ENCODE measurements at regions not wholly inside any gene's neighbourhood (a gene's known extent, or its start where the extent isn't known, plus 50 kb on each side); places are given as distances from the start of the nearest gene placed in this dataset.
A peak's percentile ranks its signal among the peaks of the same experiment; 100 is the strongest.

DNA sequence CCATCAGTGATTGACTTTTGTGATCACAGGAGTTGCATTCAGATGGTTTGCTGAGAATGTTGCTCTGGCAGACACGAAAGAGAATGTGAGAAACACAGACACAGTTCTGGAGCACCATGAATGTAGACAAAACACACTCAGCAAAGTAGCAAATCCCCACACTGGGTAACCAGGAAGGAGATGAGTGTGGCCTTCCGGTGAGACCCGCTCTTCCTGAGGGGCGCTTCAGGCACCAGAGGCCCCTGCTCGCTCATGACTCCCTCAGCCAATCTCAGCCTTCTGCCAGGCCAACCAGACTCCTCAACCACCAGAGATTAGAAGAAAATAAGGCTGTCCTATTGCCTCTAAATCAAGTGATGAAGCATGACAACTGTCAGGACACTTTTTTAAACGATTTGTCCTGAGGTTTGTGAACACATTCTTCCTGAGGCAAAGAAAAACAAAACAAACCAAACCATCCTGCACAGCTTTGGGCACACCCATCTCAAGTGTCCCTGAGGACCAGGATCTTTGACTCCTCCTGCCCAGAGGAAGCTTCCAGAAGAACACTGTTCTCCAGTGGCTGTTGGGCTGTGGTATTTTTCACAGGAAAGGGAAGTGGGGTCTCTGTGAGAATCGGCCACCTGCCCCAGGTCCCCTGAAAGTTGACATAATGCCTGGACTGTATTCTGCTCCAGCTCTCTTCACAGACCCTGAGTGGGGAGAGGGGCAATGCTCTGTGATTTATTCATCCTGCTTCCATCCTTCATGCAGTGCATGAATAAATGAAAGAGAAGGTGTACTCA is 152.8 kb downstream of the BCL11A start:
- no peak for DNase-seq

GRCh38 chr2:60394463-60394862 is 159.0 kb downstream of the BCL11A start:
- DNase-seq = peak; percentile 12

GRCh38 chr2:60391649-60392375 is 161.6 kb downstream of the BCL11A start:
- no peak for DNase-seq

- DNase-seq = no peak
Observed at GRCh38 chr2:60391230-60391629, 162.2 kb downstream of the BCL11A start.

GRCh38 chr2:60386436-60386835 is 167.0 kb downstream of the BCL11A start:
- DNase-seq = no peak

DNA sequence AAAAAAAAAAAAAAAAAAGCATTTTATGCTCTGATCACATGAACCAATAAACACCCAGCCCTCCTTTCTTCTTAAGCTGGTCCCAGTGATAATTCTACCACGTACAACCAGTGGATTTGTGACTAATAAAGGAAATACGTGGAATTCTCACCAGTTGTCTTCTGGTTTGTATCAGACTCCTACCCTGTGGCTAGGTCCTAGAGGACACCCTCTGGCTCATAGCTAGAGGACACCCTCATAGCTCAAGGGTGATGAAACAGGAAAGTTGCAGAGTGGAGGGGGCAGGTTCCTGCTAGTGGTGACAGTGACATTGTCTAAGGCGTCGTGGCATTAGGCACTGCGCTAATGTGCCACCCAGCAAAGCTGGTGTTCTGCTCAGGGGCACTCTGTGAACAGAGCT is 167.8 kb downstream of the BCL11A start:
- DNase-seq = no peak

- no peak for DNase-seq
Observed at GRCh38 chr2:60383401-60384143, 169.9 kb downstream of the BCL11A start.

GRCh38 chr2:60380411-60380810 is 173.0 kb downstream of the BCL11A start:
- no peak for DNase-seq

DNA sequence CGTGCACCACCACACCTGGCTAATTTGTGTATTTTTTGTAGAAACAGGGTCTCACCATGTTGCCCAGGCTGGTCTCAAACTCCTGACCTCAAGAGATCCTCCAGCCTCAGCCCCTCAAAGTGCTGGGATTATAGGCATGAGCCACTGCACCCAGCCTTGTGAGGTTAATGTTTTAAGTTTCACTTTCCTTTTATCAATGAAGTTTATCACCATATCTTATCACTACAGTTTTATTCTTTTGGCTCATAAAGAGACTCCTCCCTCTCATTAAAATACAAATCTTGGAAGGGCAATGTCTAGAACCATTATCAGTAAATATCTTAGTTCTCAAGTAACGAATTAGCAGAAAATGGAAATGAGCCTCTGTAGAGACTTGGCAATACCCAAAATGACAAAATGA is 173.8 kb downstream of the BCL11A start:
- no peak for DNase-seq

GRCh38 chr2:60379216-60379615 is 174.2 kb downstream of the BCL11A start:
- DNase-seq = no peak

- DNase-seq = no peak
Observed at GRCh38 chr2:60377825-60378224, 175.6 kb downstream of the BCL11A start.

DNA sequence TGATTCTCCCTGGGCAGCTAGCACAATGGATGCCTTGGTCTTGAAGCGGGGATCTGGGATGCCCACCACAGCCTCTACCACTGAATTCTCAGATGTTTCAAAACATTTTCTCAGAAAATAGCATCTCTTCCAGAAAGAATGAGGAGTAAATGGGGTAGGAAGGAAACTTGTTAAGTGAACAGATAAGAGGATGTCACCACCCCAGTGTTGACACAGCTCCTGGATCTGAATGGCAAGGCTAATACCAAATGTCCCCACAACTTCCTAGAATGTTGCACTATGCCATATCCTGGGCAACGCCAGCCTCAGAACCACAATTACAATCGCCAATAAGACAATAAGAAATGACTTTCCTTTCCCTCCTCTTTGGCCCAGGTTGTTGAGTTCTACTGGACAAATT is 177.2 kb downstream of the BCL11A start:
- no peak for DNase-seq

- no peak for DNase-seq
Observed at GRCh38 chr2:60371681-60372080, 181.8 kb downstream of the BCL11A start.

- DNase-seq = no peak
Observed at GRCh38 chr2:60371219-60371618, 182.2 kb downstream of the BCL11A start.

DNA sequence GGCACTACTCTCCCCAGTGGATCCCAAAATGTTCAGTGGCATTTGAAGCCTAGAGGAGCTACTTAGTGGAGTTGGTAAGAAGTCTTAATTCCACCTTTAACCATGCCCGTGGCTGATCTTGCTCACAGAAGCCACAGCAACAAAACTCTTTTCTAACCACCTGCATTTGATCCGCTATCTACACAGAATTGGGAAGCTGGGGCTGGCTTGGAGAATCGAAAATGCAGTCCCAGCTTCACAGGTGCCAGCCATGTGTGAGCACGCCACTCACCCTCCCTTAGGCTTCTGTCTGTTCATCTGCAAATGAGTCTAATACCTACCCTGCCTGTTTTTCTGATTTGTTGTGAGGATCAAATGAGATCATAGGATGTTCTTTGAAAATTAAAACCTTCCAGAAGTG is 182.6 kb downstream of the BCL11A start:
- no peak for DNase-seq

DNA sequence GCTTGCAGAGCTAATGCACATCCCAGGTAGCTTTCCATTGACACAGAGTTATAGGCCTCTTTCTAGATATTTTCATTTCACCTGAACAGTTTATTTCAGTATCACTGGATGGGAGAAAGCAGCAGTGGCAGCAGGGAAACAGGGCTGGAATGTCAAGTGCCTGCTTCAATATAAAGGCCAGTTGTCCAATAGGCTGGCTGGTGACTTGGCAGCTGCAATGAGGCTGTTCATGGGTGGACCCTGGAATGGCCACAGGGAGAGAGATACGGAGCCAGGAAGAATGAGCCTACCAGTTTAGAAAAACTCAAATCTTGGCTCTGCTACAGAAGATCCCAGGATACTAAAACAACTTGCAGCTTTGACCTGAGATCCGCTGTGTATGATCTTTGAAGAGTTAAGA is 185.0 kb downstream of the BCL11A start:
- DNase-seq = no peak

GRCh38 chr2:60366135-60366712 is 187.2 kb downstream of the BCL11A start:
- no peak for DNase-seq

DNA sequence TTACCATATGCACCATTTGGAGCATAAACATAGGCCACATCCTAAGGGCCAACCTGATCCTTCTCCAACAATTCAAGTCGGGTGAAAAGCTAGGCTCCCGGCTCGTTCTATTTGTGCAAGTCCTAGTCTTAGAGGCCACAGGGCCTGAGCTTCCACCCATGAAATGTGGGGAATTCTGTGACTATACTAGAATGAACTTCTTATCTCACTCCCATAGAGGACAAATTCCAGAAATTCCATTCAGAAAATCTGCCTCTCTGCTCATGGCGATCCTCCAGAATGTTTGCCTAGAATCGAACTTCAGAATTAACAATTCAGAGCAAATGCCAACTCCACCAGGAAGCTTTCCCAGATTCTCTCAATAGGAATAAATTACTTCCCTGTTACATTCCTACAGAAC is 187.9 kb downstream of the BCL11A start:
- DNase-seq = no peak

GRCh38 chr2:60364491-60364890 is 189.0 kb downstream of the BCL11A start:
- no peak for DNase-seq

- DNase-seq = no peak
Observed at GRCh38 chr2:60361498-60361897, 192.0 kb downstream of the BCL11A start.

DNA sequence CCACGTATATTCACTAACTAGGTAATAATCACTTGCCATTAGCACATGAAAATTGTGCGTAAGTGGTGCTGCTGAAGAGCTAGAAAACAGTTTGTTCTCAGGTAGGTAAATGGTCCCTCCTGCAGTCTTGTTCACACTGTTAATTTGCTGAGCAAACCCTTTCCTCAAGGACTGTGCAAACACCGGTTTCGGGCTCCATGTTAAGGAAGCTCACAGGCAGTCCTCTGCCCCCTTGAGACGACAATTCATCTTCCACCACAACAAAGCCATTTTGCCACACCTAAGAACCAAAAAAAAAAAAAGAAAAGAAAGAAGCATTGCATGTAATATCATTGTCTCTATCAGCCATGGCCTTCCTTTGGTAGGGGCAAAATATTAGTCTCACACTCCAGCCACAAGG is 193.9 kb downstream of the BCL11A start:
- no peak for DNase-seq

DNA sequence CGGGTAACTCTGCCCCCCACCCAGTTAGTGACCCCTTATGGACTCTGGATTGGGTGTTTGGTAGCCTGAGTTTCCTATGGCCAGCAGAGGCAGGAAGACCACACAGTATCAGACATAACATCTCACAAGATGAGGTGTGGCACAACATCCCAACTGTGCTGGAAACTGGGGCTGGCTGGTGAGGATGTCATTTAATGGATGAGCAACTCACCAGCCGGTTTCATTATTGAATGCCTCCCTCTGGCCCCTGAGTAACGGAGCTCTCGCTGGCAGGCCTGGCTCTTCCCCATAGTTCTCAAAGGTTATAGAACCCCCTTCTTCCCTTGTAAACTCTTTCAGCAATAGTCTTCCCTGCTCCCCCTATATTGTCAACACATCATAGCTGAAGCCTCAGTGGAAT is 195.0 kb downstream of the BCL11A start:
- DNase-seq = no peak

- DNase-seq = no peak
Observed at GRCh38 chr2:60357996-60358395, 195.5 kb downstream of the BCL11A start.

DNA sequence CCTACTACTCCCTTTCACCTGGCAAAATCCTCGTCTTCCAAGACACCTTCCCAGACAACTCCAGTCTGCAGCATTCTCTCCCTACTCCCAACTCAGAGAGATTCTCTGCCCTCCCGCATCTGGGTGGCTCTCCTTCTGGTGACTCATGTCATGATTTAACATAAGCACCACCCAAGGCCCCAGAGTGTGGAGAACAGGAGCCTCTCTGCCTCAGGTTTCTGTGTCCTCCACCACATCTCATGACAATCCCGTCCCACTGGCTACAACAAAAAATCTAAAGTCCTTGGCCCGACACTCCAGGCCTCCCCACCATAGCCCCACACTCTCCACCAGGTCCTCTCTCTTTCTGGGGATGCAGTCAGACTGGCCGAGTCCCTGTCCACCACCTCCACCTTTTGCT is 197.1 kb downstream of the BCL11A start:
- no peak for DNase-seq

All from amniotic stem cell (primary cell).